ENCODE measurements at regions not wholly inside any gene's neighbourhood (a gene's known extent, or its start where the extent isn't known, plus 50 kb on each side); places are given as distances from the start of the nearest gene placed in this dataset.

DNA sequence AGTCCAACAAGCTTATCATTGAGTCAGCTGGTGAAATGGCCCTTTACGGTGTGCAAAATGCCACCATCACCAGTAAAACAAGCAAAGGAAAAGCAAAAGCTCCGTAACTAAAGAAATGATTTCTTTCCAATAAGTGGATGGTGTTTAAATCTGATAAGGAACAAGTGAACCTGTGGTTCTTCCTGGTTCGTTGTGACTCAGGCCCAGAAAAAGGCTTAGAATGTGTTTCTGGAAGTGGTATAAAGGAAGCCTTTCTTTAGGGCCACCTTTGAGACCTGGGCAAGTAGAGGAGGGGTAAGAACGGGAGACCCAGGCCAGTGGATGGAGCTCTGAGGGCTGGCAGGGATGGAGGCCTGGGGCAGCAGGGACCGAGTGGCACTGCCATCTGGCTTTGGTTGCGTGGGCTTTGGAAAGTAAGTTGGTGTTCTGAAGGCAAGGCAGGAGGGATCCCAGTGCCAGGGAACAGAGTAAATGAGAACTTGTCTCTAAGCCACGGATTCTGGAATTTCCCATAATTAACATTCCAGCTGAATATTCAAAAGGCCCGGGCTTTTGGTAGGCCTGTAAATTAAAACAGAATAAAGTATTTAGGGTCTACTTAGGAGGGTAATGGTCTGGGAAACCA, 87.9 kb upstream of the LMO4 start:
- H3F3A ChIP-seq (ENCODE audit: low read length, unreplicated experiment), result no peaks in the 10 kb centered on the region
- H3K4me1 ChIP-seq (ENCODE audit: insufficient read depth, low read length), result peaks cover 7% of the 10 kb centered on the region; the same call in 1 of the 2 replicates
- ATAC-seq (no peak), DNase-seq (no peak)
- H2AFZ ChIP-seq (ENCODE audit: low read length), result no peak overlapping the region
- H3K9me2 ChIP-seq (replicated peaks; ENCODE audit: low read length), result no peaks in the 10 kb centered on the region
- H3K4me2 ChIP-seq (ENCODE audit: low read length), result no peak overlapping the region
- H3K9ac ChIP-seq (ENCODE audit: low read length), result no peak overlapping the region
- intact Hi-C loops (cut with micrococcal nuclease), result no loop called here
- no peaks in the 10 kb centered on the region for H3K9me3 ChIP-seq (ENCODE audit: low read length)
- no peaks in the 10 kb centered on the region for H3K27me3 ChIP-seq (ENCODE audit: low read length)
- no peak overlapping the region for H3K27ac ChIP-seq (ENCODE audit: low read length)
- CTCF ChIA-PET, result no interaction called here
- no peak overlapping the region for H3K4me3 ChIP-seq (ENCODE audit: low read length)
- no peaks in the 10 kb centered on the region for H4K20me1 ChIP-seq (ENCODE audit: low read length)
- no peaks in the 10 kb centered on the region for H3K36me3 ChIP-seq (ENCODE audit: low read depth, low read length)
- BruUV-seq (replicated peaks), result no TSS peak
- TF ChIP-seq EZH2phosphoT487 (IDR thresholded peaks at IDR 0.05; ENCODE audit: borderline replicate concordance, low read length), result no peak
- no peak for TF ChIP-seq EZH2 (IDR thresholded peaks at IDR 0.05; ENCODE audit: low read length, unreplicated experiment)
- no peak for TF ChIP-seq CTCF (conservative IDR thresholded peaks at IDR 0.05; ENCODE audit: low read depth, low read length)
- H3K79me2 ChIP-seq (ENCODE audit: low read length), result no peaks in the 10 kb centered on the region
- POLR2A ChIA-PET (ENCODE audit: unreplicated experiment), result interaction anchor here (0.5 kb wide), 1 partner anchor 169 kb away, joined by 3 read pairs; no protein-coding TSS in a partner anchor

DNA sequence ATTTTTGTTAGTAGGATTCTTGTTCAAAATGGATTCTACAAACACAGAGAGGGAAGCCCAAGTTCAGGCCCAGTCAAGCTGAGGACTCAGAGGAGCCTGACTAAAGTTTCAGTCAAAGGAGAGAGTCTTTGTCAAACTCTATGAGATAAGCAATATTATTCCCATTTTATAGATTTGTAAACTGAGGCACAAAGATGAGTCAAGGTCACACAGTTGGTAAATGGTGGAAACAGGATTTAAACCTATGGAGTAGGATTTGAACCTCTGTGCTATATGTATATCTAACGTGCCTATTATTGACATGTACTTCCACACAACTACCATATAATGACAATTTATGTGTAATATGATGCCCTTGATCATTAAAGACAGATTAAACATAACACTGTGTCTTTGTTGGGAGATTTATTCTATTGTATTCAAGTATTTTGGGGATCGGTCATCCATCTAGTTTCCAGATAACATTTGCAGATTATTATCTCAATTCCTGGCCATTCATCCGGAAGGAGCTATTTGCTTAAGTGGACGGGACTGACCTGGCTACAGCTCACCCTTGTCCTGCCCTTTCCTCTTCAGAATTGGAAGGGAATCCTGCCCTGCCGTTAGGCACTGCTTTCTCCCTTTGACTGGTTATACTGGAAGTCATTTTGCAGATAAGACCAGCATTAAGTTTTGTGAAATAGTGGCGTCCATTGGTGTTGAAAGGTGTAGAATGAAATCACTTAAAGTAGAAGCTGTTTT, 86.1 kb upstream of the LMO4 start:
- Histone ChIP-seq H4K20me1 (ENCODE audit: low read length) (no peaks in the 10 kb centered on the region), H3F3A (ENCODE audit: low read length, unreplicated experiment) (no peaks in the 10 kb centered on the region), H2AFZ (ENCODE audit: low read length) (no peak overlapping the region), H3K36me3 (ENCODE audit: low read depth, low read length) (no peaks in the 10 kb centered on the region), H3K79me2 (ENCODE audit: low read length) (no peaks in the 10 kb centered on the region), H3K9me3 (ENCODE audit: low read length) (no peaks in the 10 kb centered on the region), H3K4me3 (ENCODE audit: low read length) (no peak overlapping the region), H3K9ac (ENCODE audit: low read length) (no peak overlapping the region), H3K9me2 (replicated peaks; ENCODE audit: low read length) (no peaks in the 10 kb centered on the region), H3K4me2 (ENCODE audit: low read length) (no peak overlapping the region), H3K4me1 (ENCODE audit: insufficient read depth, low read length) (peaks cover 7% of the 10 kb centered on the region; the same call in 1 of the 2 replicates), H3K27ac (ENCODE audit: low read length) (no peak overlapping the region), H3K27me3 (ENCODE audit: low read length) (no peaks in the 10 kb centered on the region)
- ChIA-PET CTCF (no interaction called here), POLR2A (ENCODE audit: unreplicated experiment) (interaction anchor here (0.6 to 0.9 kb wide), 2 partner anchors 11 to 264 kb away, joined by 5 to 7 read pairs; no protein-coding TSS in a partner anchor)
- DNase-seq (peak; percentile 23), ATAC-seq (peak; percentile 61)
- intact Hi-C loops (cut with micrococcal nuclease), result no loop called here
- no TSS peak for BruUV-seq (replicated peaks)
- TF ChIP-seq CTCF (conservative IDR thresholded peaks at IDR 0.05; ENCODE audit: low read depth, low read length) (no peak), EZH2 (IDR thresholded peaks at IDR 0.05; ENCODE audit: low read length, unreplicated experiment) (no peak), EZH2phosphoT487 (IDR thresholded peaks at IDR 0.05; ENCODE audit: borderline replicate concordance, low read length) (no peak)

GRCh38 chr1:87243573-87243972, 85.1 kb upstream of the LMO4 start:
- Histone ChIP-seq H2AFZ (ENCODE audit: low read length) (no peak overlapping the region), H3K9ac (ENCODE audit: low read length) (no peak overlapping the region), H3K4me1 (ENCODE audit: insufficient read depth, low read length) (peaks cover 7% of the 10 kb centered on the region; the same call in 1 of the 2 replicates), H3K27me3 (ENCODE audit: low read length) (no peaks in the 10 kb centered on the region), H3K36me3 (ENCODE audit: low read depth, low read length) (no peaks in the 10 kb centered on the region), H4K20me1 (ENCODE audit: low read length) (no peaks in the 10 kb centered on the region), H3K9me3 (ENCODE audit: low read length) (no peaks in the 10 kb centered on the region), H3K27ac (ENCODE audit: low read length) (no peak overlapping the region), H3K4me2 (ENCODE audit: low read length) (no peak overlapping the region), H3K79me2 (ENCODE audit: low read length) (no peaks in the 10 kb centered on the region), H3F3A (ENCODE audit: low read length, unreplicated experiment) (no peaks in the 10 kb centered on the region), H3K4me3 (ENCODE audit: low read length) (no peak overlapping the region), H3K9me2 (replicated peaks; ENCODE audit: low read length) (no peaks in the 10 kb centered on the region)
- intact Hi-C loops (cut with micrococcal nuclease), result no loop called here
- ChIA-PET CTCF (interaction anchor here (0.6 kb wide), 1 partner anchor 37 kb away, joined by 3 read pairs; no protein-coding TSS in a partner anchor), POLR2A (ENCODE audit: unreplicated experiment) (no interaction called here)
- ATAC-seq (peak; percentile 61), DNase-seq (peak; percentile 19)
- TF ChIP-seq CTCF (conservative IDR thresholded peaks at IDR 0.05; ENCODE audit: low read depth, low read length) (no peak), EZH2 (IDR thresholded peaks at IDR 0.05; ENCODE audit: low read length, unreplicated experiment) (no peak), EZH2phosphoT487 (IDR thresholded peaks at IDR 0.05; ENCODE audit: borderline replicate concordance, low read length) (no peak)
- no TSS peak for BruUV-seq (replicated peaks)
